ENCODE measurements at regions not wholly inside any gene's neighbourhood (a gene's known extent, or its start where the extent isn't known, plus 50 kb on each side); places are given as distances from the start of the nearest gene placed in this dataset.

GRCh38 chr3:72176537-72177041, 391.6 kb upstream of the PROK2 start:
- no peak overlapping the region for H3K27ac ChIP-seq (ENCODE audit: insufficient read depth, low read depth, low read length, poor library complexity, severe bottlenecking)
- WGBS, 2 experiments: 95 to 96% methylated on average over 8 of the region's 8 CpGs
- peaks cover 4% of the 10 kb centered on the region for H3K4me1 ChIP-seq (ENCODE audit: control insufficient read depth, insufficient read depth, low read length)
- no peaks in the 10 kb centered on the region for H3K36me3 ChIP-seq (ENCODE audit: control insufficient read depth, insufficient read depth, low read length)
- no peaks in the 10 kb centered on the region for H3K9me3 ChIP-seq (ENCODE audit: control insufficient read depth, low read length)
- no peaks in the 10 kb centered on the region for H3K27me3 ChIP-seq (ENCODE audit: control insufficient read depth, insufficient read depth, low read length, poor library complexity, severe bottlenecking)
- no peak overlapping the region for H3K4me3 ChIP-seq (ENCODE audit: insufficient read depth, low read depth, low read length)

GRCh38 chr3:72175296-72175858, 390.4 kb upstream of the PROK2 start:
- no peak overlapping the region for H3K4me3 ChIP-seq (ENCODE audit: insufficient read depth, low read depth, low read length)
- no peak overlapping the region for H3K27ac ChIP-seq (ENCODE audit: insufficient read depth, low read depth, low read length, poor library complexity, severe bottlenecking)
- no peaks in the 10 kb centered on the region for H3K27me3 ChIP-seq (ENCODE audit: control insufficient read depth, insufficient read depth, low read length, poor library complexity, severe bottlenecking)
- no peaks in the 10 kb centered on the region for H3K36me3 ChIP-seq (ENCODE audit: control insufficient read depth, insufficient read depth, low read length)
- H3K9me3 ChIP-seq (ENCODE audit: control insufficient read depth, low read length): no peaks in the 10 kb centered on the region
- peaks cover 7% of the 10 kb centered on the region for H3K4me1 ChIP-seq (ENCODE audit: control insufficient read depth, insufficient read depth, low read length)
- WGBS, 2 experiments: 95% methylated on average over 6 of the region's 6 CpGs

- no peaks in the 10 kb centered on the region for H3K36me3 ChIP-seq (ENCODE audit: control insufficient read depth, insufficient read depth, low read length)
- H3K4me3 ChIP-seq (ENCODE audit: insufficient read depth, low read depth, low read length): no peak overlapping the region
- 66 to 68% methylated on average over 5 of the region's 5 CpGs for WGBS, 2 experiments
- H3K9me3 ChIP-seq (ENCODE audit: control insufficient read depth, low read length): no peaks in the 10 kb centered on the region
- no peak overlapping the region for H3K27ac ChIP-seq (ENCODE audit: insufficient read depth, low read depth, low read length, poor library complexity, severe bottlenecking)
- H3K27me3 ChIP-seq (ENCODE audit: control insufficient read depth, insufficient read depth, low read length, poor library complexity, severe bottlenecking): no peaks in the 10 kb centered on the region
- H3K4me1 ChIP-seq (ENCODE audit: control insufficient read depth, insufficient read depth, low read length): peaks cover 7% of the 10 kb centered on the region
These were observed 389.9 kb upstream of the PROK2 start for GRCh38 chr3:72174890-72175289.

- no peak overlapping the region for H3K27ac ChIP-seq (ENCODE audit: insufficient read depth, low read depth, low read length, poor library complexity, severe bottlenecking)
- WGBS, 2 experiments: 44 to 58% methylated on average over 2 of the region's 3 CpGs
These were observed 389.1 kb upstream of the PROK2 start for GRCh38 chr3:72174040-72174439.

GRCh38 chr3:72171946-72172345, 387.0 kb upstream of the PROK2 start:
- 91 to 93% methylated on average over 10 of the region's 10 CpGs for WGBS, 2 experiments
- H3K27me3 ChIP-seq (ENCODE audit: control insufficient read depth, insufficient read depth, low read length, poor library complexity, severe bottlenecking): no peaks in the 10 kb centered on the region
- H3K36me3 ChIP-seq (ENCODE audit: control insufficient read depth, insufficient read depth, low read length): no peaks in the 10 kb centered on the region
- H3K4me1 ChIP-seq (ENCODE audit: control insufficient read depth, insufficient read depth, low read length): peaks cover 3% of the 10 kb centered on the region
- no peak overlapping the region for H3K4me3 ChIP-seq (ENCODE audit: insufficient read depth, low read depth, low read length)
- H3K9me3 ChIP-seq (ENCODE audit: control insufficient read depth, low read length): no peaks in the 10 kb centered on the region
- H3K27ac ChIP-seq (ENCODE audit: insufficient read depth, low read depth, low read length, poor library complexity, severe bottlenecking): no peak overlapping the region

More at GRCh38 chr3:72174040-72174439, 389.1 kb upstream of the PROK2 start:
- H3K4me1 ChIP-seq (ENCODE audit: control insufficient read depth, insufficient read depth, low read length): peaks cover 7% of the 10 kb centered on the region
- no peak overlapping the region for H3K4me3 ChIP-seq (ENCODE audit: insufficient read depth, low read depth, low read length)
- no peaks in the 10 kb centered on the region for H3K27me3 ChIP-seq (ENCODE audit: control insufficient read depth, insufficient read depth, low read length, poor library complexity, severe bottlenecking)
- no peaks in the 10 kb centered on the region for H3K36me3 ChIP-seq (ENCODE audit: control insufficient read depth, insufficient read depth, low read length)
- no peaks in the 10 kb centered on the region for H3K9me3 ChIP-seq (ENCODE audit: control insufficient read depth, low read length)

- no peak overlapping the region for H3K4me3 ChIP-seq (ENCODE audit: insufficient read depth, low read depth, low read length)
- H3K27ac ChIP-seq (ENCODE audit: insufficient read depth, low read depth, low read length, poor library complexity, severe bottlenecking): peak overlapping the region; percentile 2
- peaks cover 3% of the 10 kb centered on the region for H3K4me1 ChIP-seq (ENCODE audit: control insufficient read depth, insufficient read depth, low read length)
- H3K27me3 ChIP-seq (ENCODE audit: control insufficient read depth, insufficient read depth, low read length, poor library complexity, severe bottlenecking): no peaks in the 10 kb centered on the region
- 90 to 91% methylated on average over 6 of the region's 6 CpGs for WGBS, 2 experiments
- H3K9me3 ChIP-seq (ENCODE audit: control insufficient read depth, low read length): no peaks in the 10 kb centered on the region
- H3K36me3 ChIP-seq (ENCODE audit: control insufficient read depth, insufficient read depth, low read length): no peaks in the 10 kb centered on the region
These were observed 386.5 kb upstream of the PROK2 start for GRCh38 chr3:72171463-72171881.

- H3K4me3 ChIP-seq (ENCODE audit: insufficient read depth, low read depth, low read length): no peak overlapping the region
- H3K27me3 ChIP-seq (ENCODE audit: control insufficient read depth, insufficient read depth, low read length, poor library complexity, severe bottlenecking): no peaks in the 10 kb centered on the region
- H3K4me1 ChIP-seq (ENCODE audit: control insufficient read depth, insufficient read depth, low read length): peaks cover 3% of the 10 kb centered on the region
- H3K27ac ChIP-seq (ENCODE audit: insufficient read depth, low read depth, low read length, poor library complexity, severe bottlenecking): no peak overlapping the region
- H3K36me3 ChIP-seq (ENCODE audit: control insufficient read depth, insufficient read depth, low read length): no peaks in the 10 kb centered on the region
- WGBS, 2 experiments: 89 to 95% methylated on average over 5 of the region's 5 CpGs
- no peaks in the 10 kb centered on the region for H3K9me3 ChIP-seq (ENCODE audit: control insufficient read depth, low read length)
These were observed 384.9 kb upstream of the PROK2 start for GRCh38 chr3:72169561-72170472.

GRCh38 chr3:72169120-72169519, 384.2 kb upstream of the PROK2 start:
- H3K4me3 ChIP-seq (ENCODE audit: insufficient read depth, low read depth, low read length): no peak overlapping the region
- H3K4me1 ChIP-seq (ENCODE audit: control insufficient read depth, insufficient read depth, low read length): peaks cover 3% of the 10 kb centered on the region
- H3K27me3 ChIP-seq (ENCODE audit: control insufficient read depth, insufficient read depth, low read length, poor library complexity, severe bottlenecking): no peaks in the 10 kb centered on the region
- H3K9me3 ChIP-seq (ENCODE audit: control insufficient read depth, low read length): no peaks in the 10 kb centered on the region
- H3K36me3 ChIP-seq (ENCODE audit: control insufficient read depth, insufficient read depth, low read length): no peaks in the 10 kb centered on the region
- no peak overlapping the region for H3K27ac ChIP-seq (ENCODE audit: insufficient read depth, low read depth, low read length, poor library complexity, severe bottlenecking)

- 100% methylated on average over 1 of the region's 1 CpG for WGBS, 2 experiments
- no peak overlapping the region for H3K4me3 ChIP-seq (ENCODE audit: insufficient read depth, low read depth, low read length)
- no peaks in the 10 kb centered on the region for H3K27me3 ChIP-seq (ENCODE audit: control insufficient read depth, insufficient read depth, low read length, poor library complexity, severe bottlenecking)
- H3K4me1 ChIP-seq (ENCODE audit: control insufficient read depth, insufficient read depth, low read length): no peaks in the 10 kb centered on the region
- no peak overlapping the region for H3K27ac ChIP-seq (ENCODE audit: insufficient read depth, low read depth, low read length, poor library complexity, severe bottlenecking)
- no peaks in the 10 kb centered on the region for H3K9me3 ChIP-seq (ENCODE audit: control insufficient read depth, low read length)
- H3K36me3 ChIP-seq (ENCODE audit: control insufficient read depth, insufficient read depth, low read length): no peaks in the 10 kb centered on the region
These were observed 380.9 kb upstream of the PROK2 start for GRCh38 chr3:72165808-72166207.

- Histone ChIP-seq H3K4me1 (ENCODE audit: control insufficient read depth, insufficient read depth, low read length) (no peaks in the 10 kb centered on the region), H3K9me3 (ENCODE audit: control insufficient read depth, low read length) (no peaks in the 10 kb centered on the region), H3K36me3 (ENCODE audit: control insufficient read depth, insufficient read depth, low read length) (no peaks in the 10 kb centered on the region), H3K27me3 (ENCODE audit: control insufficient read depth, insufficient read depth, low read length, poor library complexity, severe bottlenecking) (no peaks in the 10 kb centered on the region), H3K27ac (ENCODE audit: insufficient read depth, low read depth, low read length, poor library complexity, severe bottlenecking) (no peak overlapping the region), H3K4me3 (ENCODE audit: insufficient read depth, low read depth, low read length) (no peak overlapping the region)
- 95 to 99% methylated on average over 2 of the region's 2 CpGs for WGBS, 2 experiments
These were observed 380.4 kb upstream of the PROK2 start for GRCh38 chr3:72165317-72165716.
